Skeletal muscle satellite cell (primary cell): ENCODE measurements at regions not wholly inside any gene's neighbourhood (a gene's known extent, or its start where the extent isn't known, plus 50 kb on each side); places are given as distances from the start of the nearest gene placed in this dataset.

Source experiments
- H3K27me3 ChIP-seq: 2 replicates; pipeline ENCODE4 v1.7.0; 2013; ENCODE audit warnings: low read length; ENCODE audit not compliant: control insufficient read depth, insufficient read depth
- H3K36me3 ChIP-seq: 2 replicates; pipeline ENCODE4 v1.7.0; 2013; ENCODE audit warnings: mild to moderate bottlenecking, control low read depth, low read length; ENCODE audit not compliant: insufficient read depth
- H3K4me1 ChIP-seq: 2 replicates; pipeline ENCODE4 v1.7.0; 2013; ENCODE audit warnings: low read length; ENCODE audit not compliant: control insufficient read depth, insufficient read depth
- H3K4me2 ChIP-seq: 2 replicates; pipeline ENCODE4 v1.7.0; 2013; ENCODE audit warnings: mild to moderate bottlenecking, low read length
- H3K4me3 ChIP-seq: 2 replicates; pipeline ENCODE4 v1.7.0; 2013; ENCODE audit warnings: low read length
- H3K9ac ChIP-seq: 2 replicates; pipeline ENCODE4 v1.7.0; 2013; ENCODE audit warnings: mild to moderate bottlenecking, low read depth, low read length, moderate library complexity
- H3K9me3 ChIP-seq: replicated peaks from 2 replicates; pipeline ENCODE4 v1.7.0; 2013; ENCODE audit warnings: mild to moderate bottlenecking, control low read depth, low read length

DNA sequence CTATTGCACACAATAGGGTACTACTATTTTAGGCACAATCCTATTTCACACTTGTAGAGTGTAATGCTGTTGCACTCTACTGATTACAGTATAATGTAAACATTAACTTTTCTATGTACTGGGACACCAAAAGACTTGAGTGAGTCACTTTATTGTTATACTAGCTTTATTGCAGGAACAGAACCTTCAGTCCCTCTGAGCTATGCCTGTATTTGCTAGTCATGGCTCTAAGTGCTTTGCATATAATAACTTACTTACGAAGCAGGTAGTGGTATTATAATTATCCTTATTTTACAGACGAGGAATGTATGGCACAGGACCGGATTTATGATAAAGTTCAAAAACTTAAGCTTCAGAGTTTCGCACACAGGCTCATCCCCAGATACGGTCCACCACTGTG is 106.6 kb upstream of the SLC6A6 start:
- no peaks in the 10 kb centered on the region for H3K36me3 ChIP-seq
- H3K27me3 ChIP-seq: peaks cover 29% of the 10 kb centered on the region
- no peak overlapping the region for H3K4me2 ChIP-seq
- H3K4me3 ChIP-seq: no peak overlapping the region
- no peak overlapping the region for H3K9ac ChIP-seq
- no peaks in the 10 kb centered on the region for H3K4me1 ChIP-seq
- H3K9me3 ChIP-seq: no peaks in the 10 kb centered on the region

DNA sequence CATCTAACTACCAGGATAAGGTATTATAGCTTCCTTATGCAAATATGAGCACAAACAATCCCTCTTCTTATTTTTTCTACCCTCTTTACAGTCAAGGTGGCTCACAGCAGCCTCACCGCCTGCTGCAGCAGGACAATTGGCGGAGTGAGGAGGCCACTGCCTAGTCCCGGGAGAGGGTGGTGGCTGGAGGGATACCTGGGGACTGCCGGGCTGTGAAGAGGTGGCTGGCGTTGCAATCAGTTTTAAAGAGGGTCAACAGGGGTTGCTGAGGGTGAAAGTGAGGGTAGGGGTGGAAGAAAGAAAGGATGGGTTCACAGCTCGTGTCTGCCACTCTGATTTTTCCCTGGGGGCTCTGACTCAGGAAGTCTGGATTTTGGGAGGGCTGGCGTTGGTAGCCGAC is 105.1 kb upstream of the SLC6A6 start:
- Histone ChIP-seq H3K9me3 (no peaks in the 10 kb centered on the region), H3K4me2 (no peak overlapping the region), H3K27me3 (peaks cover 44% of the 10 kb centered on the region), H3K4me1 (peaks cover 4% of the 10 kb centered on the region), H3K36me3 (no peaks in the 10 kb centered on the region), H3K9ac (no peak overlapping the region), H3K4me3 (no peak overlapping the region)

DNA sequence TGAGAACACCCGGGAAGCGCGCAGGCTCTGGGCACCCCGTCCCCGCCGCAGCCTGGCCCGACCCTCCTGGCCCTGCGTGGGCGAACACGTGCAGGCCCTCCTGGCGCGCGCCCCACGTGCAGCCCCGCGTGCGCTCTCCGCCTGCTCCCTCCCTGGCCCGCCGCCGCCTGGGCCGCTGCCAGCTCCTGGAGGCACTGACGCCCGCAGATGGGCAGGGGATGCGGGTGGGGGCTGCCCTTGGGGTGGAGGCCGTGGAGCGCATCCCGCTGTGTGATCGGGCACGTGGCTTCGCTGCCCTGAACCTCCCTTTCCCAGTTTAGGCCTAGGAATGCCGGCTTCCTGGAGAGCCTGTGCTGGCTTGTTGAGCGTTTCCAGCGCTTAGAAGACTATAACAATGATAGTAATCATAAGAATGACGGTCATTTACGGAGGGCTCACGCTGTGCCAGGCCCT is 104.6 kb upstream of the SLC6A6 start:
- H3K9ac ChIP-seq: no peak overlapping the region
- H3K4me1 ChIP-seq: peaks cover 4% of the 10 kb centered on the region
- no peaks in the 10 kb centered on the region for H3K9me3 ChIP-seq
- H3K27me3 ChIP-seq: peaks cover 46% of the 10 kb centered on the region
- H3K4me2 ChIP-seq: no peak overlapping the region
- no peaks in the 10 kb centered on the region for H3K36me3 ChIP-seq
- no peak overlapping the region for H3K4me3 ChIP-seq

DNA sequence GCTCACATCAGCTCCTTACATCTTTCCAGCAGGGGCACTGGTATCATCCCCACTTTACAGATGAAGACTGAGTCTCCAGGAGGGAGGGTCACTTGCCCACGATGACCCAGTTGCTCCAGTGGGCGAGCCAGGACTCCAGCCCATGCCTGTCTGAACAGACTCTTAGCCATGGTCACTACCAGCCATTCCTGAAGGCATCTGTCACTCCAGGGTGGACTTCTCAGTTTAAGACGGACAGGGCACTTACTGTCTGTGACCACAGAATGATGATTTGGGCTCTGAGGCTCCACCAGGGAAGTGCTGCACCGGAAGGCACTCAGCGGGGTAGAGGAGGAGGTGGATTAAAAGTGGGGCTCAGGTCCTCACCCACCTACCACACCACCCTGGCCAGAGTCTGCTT is 104.0 kb upstream of the SLC6A6 start:
- Histone ChIP-seq H3K4me3 (no peak overlapping the region), H3K9ac (no peak overlapping the region), H3K36me3 (no peaks in the 10 kb centered on the region), H3K9me3 (no peaks in the 10 kb centered on the region), H3K4me2 (no peak overlapping the region), H3K4me1 (peaks cover 4% of the 10 kb centered on the region), H3K27me3 (peaks cover 50% of the 10 kb centered on the region)

DNA sequence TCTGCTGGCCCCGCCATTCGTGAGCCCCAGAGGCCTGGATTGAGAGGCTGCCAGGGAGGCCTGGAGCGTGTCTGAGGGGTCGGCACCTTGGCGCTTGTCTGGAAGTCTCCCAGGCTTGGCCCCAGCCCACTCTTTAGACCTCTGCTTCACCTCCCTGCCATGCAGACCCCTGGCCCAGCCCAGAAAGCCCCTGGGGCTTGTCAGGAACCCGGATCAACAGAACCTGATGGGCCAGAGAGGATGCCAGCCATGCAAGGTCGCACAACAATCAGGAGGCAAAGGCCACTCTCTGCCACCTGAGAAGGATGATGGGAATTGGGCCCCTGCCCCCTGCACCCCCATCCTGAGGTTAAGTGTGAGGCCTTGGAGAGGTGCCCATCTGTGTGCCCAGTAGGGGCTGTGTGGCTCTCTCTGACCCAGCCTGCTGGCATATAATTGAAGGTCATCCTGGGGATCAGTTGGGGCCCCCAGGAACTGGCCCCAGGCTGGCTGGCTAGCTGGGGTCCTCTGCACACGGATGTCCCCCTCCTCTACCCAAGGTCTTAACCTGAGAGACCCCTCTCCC is 103.3 kb upstream of the SLC6A6 start:
- Histone ChIP-seq H3K4me2 (no peak overlapping the region), H3K4me1 (peaks cover 4% of the 10 kb centered on the region), H3K36me3 (no peaks in the 10 kb centered on the region), H3K9ac (no peak overlapping the region), H3K27me3 (peaks cover 52% of the 10 kb centered on the region), H3K9me3 (no peaks in the 10 kb centered on the region), H3K4me3 (no peak overlapping the region)

DNA sequence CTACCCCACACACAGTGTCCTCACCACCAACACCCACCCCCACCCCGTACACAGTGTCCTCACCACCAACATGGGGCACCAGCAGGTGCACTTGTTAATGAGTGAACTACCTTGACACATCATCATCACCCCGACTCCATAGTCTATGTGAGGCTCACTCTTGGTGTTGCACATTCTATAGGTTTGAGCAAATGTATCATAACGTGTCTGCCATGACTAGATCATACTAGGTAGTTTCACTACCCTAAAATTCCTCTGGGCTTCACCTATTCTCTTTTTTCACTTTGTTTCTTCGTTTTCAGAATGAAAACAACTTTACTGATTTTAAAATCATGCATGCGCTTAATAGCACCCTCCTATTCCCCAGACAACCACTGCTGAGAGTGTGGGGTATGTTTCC is 102.6 kb upstream of the SLC6A6 start:
- H3K36me3 ChIP-seq: no peaks in the 10 kb centered on the region
- H3K9ac ChIP-seq: no peak overlapping the region
- H3K4me1 ChIP-seq: peaks cover 4% of the 10 kb centered on the region
- H3K9me3 ChIP-seq: no peaks in the 10 kb centered on the region
- peaks cover 59% of the 10 kb centered on the region for H3K27me3 ChIP-seq
- H3K4me2 ChIP-seq: no peak overlapping the region
- no peak overlapping the region for H3K4me3 ChIP-seq

DNA sequence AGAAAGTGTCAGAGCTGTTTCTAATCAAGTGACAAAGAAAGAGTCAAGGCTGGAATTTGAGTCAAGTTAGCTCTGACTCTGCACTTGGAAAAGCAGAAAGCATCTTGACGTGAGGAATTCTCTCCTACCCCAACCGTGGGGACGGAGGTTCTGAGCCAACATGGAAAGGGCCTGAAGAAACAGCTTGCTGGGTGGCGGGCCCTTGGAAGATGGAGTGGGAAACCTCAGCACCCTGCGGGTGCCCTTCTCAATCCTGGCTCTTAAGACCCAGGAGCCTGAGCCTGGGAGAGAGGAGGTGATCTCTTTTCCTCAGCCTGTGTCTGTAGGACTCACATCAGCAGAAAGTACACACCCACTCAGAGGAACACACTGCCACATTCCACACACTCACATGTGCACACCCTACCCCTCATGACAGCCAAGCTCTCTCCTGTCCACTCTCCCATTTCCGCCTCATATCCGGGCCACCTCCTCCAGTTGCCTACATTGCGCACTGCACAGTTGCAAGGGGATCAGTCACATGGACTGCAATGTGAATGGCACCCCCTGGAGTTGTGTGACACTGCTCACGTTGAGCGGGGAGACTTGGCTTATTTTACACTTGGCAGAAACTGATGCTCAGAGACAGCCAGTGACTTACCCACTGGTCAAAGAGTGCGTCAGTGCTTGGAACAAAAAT is 101.5 kb upstream of the SLC6A6 start:
- no peak overlapping the region for H3K9ac ChIP-seq
- H3K4me1 ChIP-seq: peaks cover 4% of the 10 kb centered on the region
- H3K4me3 ChIP-seq: no peak overlapping the region
- no peak overlapping the region for H3K4me2 ChIP-seq
- no peaks in the 10 kb centered on the region for H3K36me3 ChIP-seq
- H3K27me3 ChIP-seq: peaks cover 59% of the 10 kb centered on the region
- H3K9me3 ChIP-seq: no peaks in the 10 kb centered on the region

DNA sequence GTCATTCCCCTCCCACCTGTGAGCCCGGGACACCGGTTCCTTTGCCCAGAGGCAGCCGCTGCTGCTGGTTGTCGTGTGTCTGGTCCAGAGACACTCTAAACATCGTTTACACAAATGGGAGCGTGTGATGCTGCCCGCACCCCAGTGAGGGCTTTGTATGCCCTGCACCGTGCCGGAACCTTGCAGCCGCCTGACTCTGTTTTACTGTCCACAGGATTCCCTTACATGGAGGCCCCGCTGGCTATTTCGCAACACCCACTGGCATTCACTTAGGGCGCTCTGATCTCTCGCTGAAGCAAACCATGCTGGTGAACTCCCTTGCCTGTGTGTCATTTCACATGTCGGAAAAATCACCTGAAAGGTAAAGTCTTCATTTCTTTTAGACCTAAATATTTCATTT is 100.8 kb upstream of the SLC6A6 start:
- H3K4me1 ChIP-seq: peaks cover 4% of the 10 kb centered on the region
- peaks cover 59% of the 10 kb centered on the region for H3K27me3 ChIP-seq
- H3K36me3 ChIP-seq: no peaks in the 10 kb centered on the region
- no peak overlapping the region for H3K4me3 ChIP-seq
- H3K9ac ChIP-seq: no peak overlapping the region
- peak overlapping the region; percentile 28 for H3K4me2 ChIP-seq
- no peaks in the 10 kb centered on the region for H3K9me3 ChIP-seq

DNA sequence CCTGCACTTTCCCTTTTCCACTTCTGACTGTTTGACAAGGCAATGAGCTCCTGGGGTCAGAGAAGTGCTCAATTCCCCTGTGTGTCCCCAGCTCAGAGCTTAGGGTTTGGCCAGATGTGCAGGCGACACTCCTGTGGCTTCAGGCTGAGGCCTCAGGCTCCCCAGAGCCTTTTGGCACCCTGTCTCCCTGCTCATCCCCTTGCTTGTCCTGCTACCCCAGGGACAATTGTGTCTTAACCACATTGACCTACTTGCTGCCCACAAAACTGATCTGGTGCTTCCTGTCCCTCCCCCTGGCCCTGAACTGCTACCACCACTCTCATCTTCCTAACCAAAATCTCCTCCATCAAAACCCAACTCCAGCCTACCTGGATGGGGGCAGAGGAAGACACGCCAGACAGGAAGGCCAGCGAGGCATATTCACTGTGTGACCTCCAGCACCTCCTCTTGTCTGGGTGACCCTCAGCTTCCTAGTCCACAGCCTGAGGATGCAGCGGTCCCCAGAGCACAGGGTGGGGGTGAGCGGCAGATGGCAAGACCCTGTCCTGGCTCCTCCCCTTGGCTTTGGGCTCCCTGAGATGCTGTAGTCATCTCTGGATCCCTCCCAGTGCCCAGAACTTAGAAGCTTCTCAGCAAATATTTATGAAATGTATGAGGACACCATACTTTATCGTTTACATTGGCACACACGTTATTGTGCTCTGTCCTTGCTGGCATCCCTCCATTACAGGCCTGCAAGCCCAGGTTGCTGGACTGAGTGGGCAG is 98.9 kb upstream of the SLC6A6 start:
- H3K4me1 ChIP-seq: peaks cover 4% of the 10 kb centered on the region

DNA sequence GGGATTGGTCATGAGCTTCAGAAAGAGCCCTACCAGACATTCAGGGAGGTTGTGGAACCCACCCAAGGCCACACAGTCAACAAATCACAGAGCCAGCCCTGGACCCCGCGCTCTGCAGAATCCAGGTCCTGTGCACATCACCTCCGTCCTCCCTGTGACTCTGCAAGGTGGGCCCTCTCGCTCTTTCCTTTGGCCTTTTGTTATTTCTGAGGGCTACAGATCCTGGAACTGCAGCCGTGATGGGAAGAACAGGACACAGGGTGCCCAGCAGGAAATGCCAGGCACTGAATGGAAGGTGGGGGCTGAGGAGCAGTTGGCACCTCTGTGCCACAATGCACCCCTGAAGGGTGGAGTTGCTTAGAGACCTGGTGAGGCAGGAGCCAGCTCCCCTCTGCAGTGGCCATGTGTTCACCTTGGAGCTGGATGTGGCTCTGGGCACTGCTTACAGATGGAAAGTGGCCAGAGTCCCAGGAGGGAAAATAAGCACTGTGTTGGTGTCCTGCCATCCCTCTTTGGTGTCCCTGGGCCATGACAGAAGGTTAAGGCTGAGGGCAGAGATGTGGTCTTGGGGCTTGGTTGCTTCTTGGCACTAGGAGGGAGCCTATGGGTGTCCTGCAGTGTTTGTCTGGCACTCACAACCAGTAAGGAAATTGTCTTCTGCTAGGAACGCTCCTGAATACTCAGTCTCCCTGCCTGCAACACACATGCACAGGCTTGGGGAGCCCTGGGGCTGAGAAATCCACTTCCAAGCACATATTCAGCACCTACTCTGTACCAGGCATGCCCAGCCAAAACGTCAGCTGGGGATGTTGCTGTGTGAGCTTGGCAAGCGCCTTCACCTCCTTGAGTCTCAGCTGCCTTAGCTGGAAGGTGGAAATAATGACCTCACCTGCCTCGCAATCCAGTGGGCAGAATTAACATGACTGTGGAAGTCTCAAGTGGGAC is 98.0 kb upstream of the SLC6A6 start:
- H3K4me2 ChIP-seq: no peak overlapping the region
- no peaks in the 10 kb centered on the region for H3K9me3 ChIP-seq
- no peak overlapping the region for H3K4me3 ChIP-seq
- H3K4me1 ChIP-seq: peaks cover 4% of the 10 kb centered on the region
- no peaks in the 10 kb centered on the region for H3K36me3 ChIP-seq
- no peak overlapping the region for H3K9ac ChIP-seq
- peaks cover 64% of the 10 kb centered on the region for H3K27me3 ChIP-seq

More for the DNA sequence above, 98.9 kb upstream of the SLC6A6 start:
- Histone ChIP-seq H3K27me3 (peaks cover 61% of the 10 kb centered on the region), H3K9ac (no peak overlapping the region), H3K4me2 (no peak overlapping the region), H3K36me3 (no peaks in the 10 kb centered on the region), H3K9me3 (no peaks in the 10 kb centered on the region), H3K4me3 (no peak overlapping the region)

DNA sequence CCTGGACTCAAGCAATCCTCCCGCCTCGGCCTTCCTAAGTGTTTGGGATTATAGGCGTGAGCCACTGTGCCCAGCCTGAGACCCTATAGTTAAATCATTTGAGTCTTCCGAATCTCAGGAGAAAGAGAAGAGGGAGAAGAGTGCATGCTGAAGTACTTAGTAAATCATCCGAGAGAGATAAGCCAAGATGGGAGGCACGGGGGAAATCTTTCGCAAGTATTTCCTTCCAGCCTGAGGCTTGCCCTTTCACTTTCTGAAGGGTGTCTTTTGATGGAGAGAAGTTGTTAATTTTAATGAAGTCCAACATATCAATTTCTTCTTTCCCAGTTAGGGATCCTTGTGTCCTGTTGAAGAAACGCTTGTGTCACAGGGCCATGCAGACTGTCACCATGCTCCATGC is 97.1 kb upstream of the SLC6A6 start:
- Histone ChIP-seq H3K4me2 (no peak overlapping the region), H3K27me3 (peaks cover 69% of the 10 kb centered on the region), H3K4me3 (no peak overlapping the region), H3K9me3 (no peaks in the 10 kb centered on the region), H3K36me3 (no peaks in the 10 kb centered on the region), H3K4me1 (peaks cover 4% of the 10 kb centered on the region), H3K9ac (no peak overlapping the region)
